Trophoblast cell (in vitro differentiated cells and primary cell): ENCODE measurements at regions not wholly inside any gene's neighbourhood (a gene's known extent, or its start where the extent isn't known, plus 50 kb on each side); places are given as distances from the start of the nearest gene placed in this dataset.

Experiments
- DNase-seq, 2 donors: peaks; one replicate each; pipeline ENCODE4 v3.0.0-alpha.2; 2016
- H2AFZ ChIP-seq: 2 replicates; pipeline ENCODE4 v1.6.1; 2013; ENCODE audit warnings: low read length, moderate library complexity, mild to moderate bottlenecking; ENCODE audit not compliant: insufficient read depth, poor library complexity
- H2AK5ac ChIP-seq: 2 replicates; pipeline ENCODE4 v1.6.1; 2013; ENCODE audit warnings: mild to moderate bottlenecking, low read length
- H2BK120ac ChIP-seq: 2 replicates; pipeline ENCODE4 v1.6.1; 2013; ENCODE audit warnings: low read length, mild to moderate bottlenecking, moderate library complexity; ENCODE audit not compliant: insufficient read depth, poor library complexity
- H2BK12ac ChIP-seq: 2 replicates; pipeline ENCODE4 v1.6.1; 2013; ENCODE audit warnings: mild to moderate bottlenecking, low read length, moderate library complexity
- H2BK5ac ChIP-seq: 2 replicates; pipeline ENCODE4 v1.6.1; 2013; ENCODE audit warnings: low read length, low read depth, moderate library complexity, mild to moderate bottlenecking; ENCODE audit not compliant: poor library complexity
- H3K14ac ChIP-seq: 2 replicates; pipeline ENCODE4 v1.6.1; 2013; ENCODE audit warnings: mild to moderate bottlenecking, low read length
- H3K18ac ChIP-seq: 2 replicates; pipeline ENCODE4 v1.6.1; 2013; ENCODE audit warnings: mild to moderate bottlenecking, low read length
- H3K23ac ChIP-seq: 2 replicates; pipeline ENCODE4 v1.6.1; 2013; ENCODE audit warnings: low read length
- H3K27ac ChIP-seq: 2 replicates; pipeline ENCODE4 v1.5.1; 2013; ENCODE audit warnings: low read depth, mild to moderate bottlenecking, inconsistent platforms, low read length, moderate library complexity
- H3K27me3 ChIP-seq: 2 replicates; pipeline ENCODE4 v1.6.1; 2013; ENCODE audit warnings: inconsistent platforms, mild to moderate bottlenecking, low read length, moderate library complexity; ENCODE audit not compliant: insufficient read depth
- H3K36me3 ChIP-seq, 2 experiments: 1 replicate in 1 of 2; 2 replicates in 1 of 2; pipeline ENCODE4 v1.6.1; 2013; ENCODE audit warnings: low read length in 2 of 2, mild to moderate bottlenecking in 2 of 2, moderate library complexity in 1 of 2; ENCODE audit not compliant: insufficient read depth in 2 of 2, control insufficient read depth in 1 of 2
- H3K4ac ChIP-seq: 2 replicates; pipeline ENCODE4 v1.6.1; 2013; ENCODE audit warnings: low read depth, mild to moderate bottlenecking, low read length, moderate library complexity
- H3K4me1 ChIP-seq, 2 experiments: 1 replicate in 1 of 2; 2 replicates in 1 of 2; pipeline ENCODE4 v1.6.1; 2013; ENCODE audit warnings: low read length in 2 of 2, mild to moderate bottlenecking in 2 of 2, moderate library complexity in 1 of 2; ENCODE audit not compliant: insufficient read depth in 2 of 2, control insufficient read depth in 1 of 2
- H3K4me2 ChIP-seq: 2 replicates; pipeline ENCODE4 v1.6.1; 2013; ENCODE audit warnings: inconsistent platforms, mild to moderate bottlenecking, low read length, moderate library complexity
- H3K4me3 ChIP-seq: 2 replicates; pipeline ENCODE4 v1.5.1; 2013; ENCODE audit warnings: mild to moderate bottlenecking, low read depth, low read length, inconsistent platforms
- H3K79me1 ChIP-seq: one replicate; pipeline ENCODE4 v1.6.1; 2013; ENCODE audit warnings: low read length
- H3K79me2 ChIP-seq: 2 replicates; pipeline ENCODE4 v1.6.1; 2013; ENCODE audit warnings: low read length, mild to moderate bottlenecking; ENCODE audit not compliant: control insufficient read depth, insufficient read depth, poor library complexity
- H3K9ac ChIP-seq: 2 replicates; pipeline ENCODE4 v1.6.1; 2013; ENCODE audit warnings: mild to moderate bottlenecking, low read length
- H3K9me3 ChIP-seq: 2 replicates; pipeline ENCODE4 v1.6.1; 2013; ENCODE audit warnings: low read depth, mild to moderate bottlenecking, control low read depth, inconsistent platforms, low read length; ENCODE audit not compliant: insufficient read depth
- H4K12ac ChIP-seq: 2 replicates; pipeline ENCODE4 v1.6.1; 2013; ENCODE audit warnings: low read depth, mild to moderate bottlenecking, low read length, moderate library complexity
- H4K8ac ChIP-seq: 2 replicates; pipeline ENCODE4 v1.6.1; 2013; ENCODE audit warnings: low read depth, mild to moderate bottlenecking, low read length, moderate library complexity
- H4K91ac ChIP-seq: one replicate; pipeline ENCODE4 v1.6.1; 2013; ENCODE audit warnings: low read depth, mild to moderate bottlenecking, low read length, moderate library complexity
- WGBS: extraction: QIAGEN DNeasy Blood & Tissue Kit; methylation state at CpG from one replicate; pipeline ENCODE4 v1.1.7; 2013; ENCODE audit warnings: missing lambda C conversion rate; ENCODE audit not compliant: insufficient read length, insufficient coverage; ENCODE audit errors: extremely low coverage; 5-methylcytosine and 5-hydroxymethylcytosine counted together

GRCh38 chr2:117691595-117691994 lies 122.9 kb upstream of the DDX18 start:
- no peak overlapping the region for H3K23ac ChIP-seq
- H3K9ac ChIP-seq, result no peak overlapping the region
- H3K27me3 ChIP-seq, result no peaks in the 10 kb centered on the region
- H3K4me1 ChIP-seq, result no peaks in the 10 kb centered on the region
- H2AK5ac ChIP-seq, result no peak overlapping the region
- no peak overlapping the region for H2AFZ ChIP-seq
- no peak overlapping the region for H3K14ac ChIP-seq
- no peak overlapping the region for H3K18ac ChIP-seq
- no peak overlapping the region for H2BK120ac ChIP-seq
- H2BK5ac ChIP-seq, result no peak overlapping the region
- no peaks in the 10 kb centered on the region for H3K79me1 ChIP-seq
- no peak overlapping the region for H2BK12ac ChIP-seq
- no peak overlapping the region for H3K27ac ChIP-seq
- no peak overlapping the region for H3K4me2 ChIP-seq
- no peaks in the 10 kb centered on the region for H3K79me2 ChIP-seq
- H4K91ac ChIP-seq, result no peak overlapping the region
- H3K4me3 ChIP-seq, result no peak overlapping the region
- H4K12ac ChIP-seq, result no peak overlapping the region
- no peak for DNase-seq
- H3K9me3 ChIP-seq, result no peaks in the 10 kb centered on the region
- no peaks in the 10 kb centered on the region for H3K36me3 ChIP-seq
- no peak overlapping the region for H3K4ac ChIP-seq
- no CpG with 5 or more reads among the region's 2 CpGs for WGBS
- no peak overlapping the region for H4K8ac ChIP-seq

- Histone ChIP-seq H3K4me3 (no peak overlapping the region), H2BK120ac (no peak overlapping the region), H3K23ac (no peak overlapping the region), H3K27ac (no peak overlapping the region), H3K79me2 (no peaks in the 10 kb centered on the region), H2BK5ac (no peak overlapping the region), H3K79me1 (no peaks in the 10 kb centered on the region), H3K18ac (no peak overlapping the region), H2AK5ac (no peak overlapping the region), H2BK12ac (no peak overlapping the region), H3K4me2 (no peak overlapping the region), H4K12ac (no peak overlapping the region), H3K9ac (no peak overlapping the region), H3K14ac (no peak overlapping the region), H3K9me3 (no peaks in the 10 kb centered on the region), H3K27me3 (no peaks in the 10 kb centered on the region), H3K4me1 (no peaks in the 10 kb centered on the region), H4K91ac (no peak overlapping the region), H4K8ac (no peak overlapping the region), H3K36me3 (no peaks in the 10 kb centered on the region), H3K4ac (no peak overlapping the region), H2AFZ (no peak overlapping the region)
- no CpG with 5 or more reads among the region's 5 CpGs for WGBS
- DNase-seq, result no peak
Observed at GRCh38 chr2:117692001-117692763, 122.3 kb upstream of the DDX18 start.

GRCh38 chr2:117693154-117693553 lies 121.3 kb upstream of the DDX18 start:
- no peak overlapping the region for H3K14ac ChIP-seq
- WGBS, result no CpG with 5 or more reads among the region's 4 CpGs
- H2BK120ac ChIP-seq, result no peak overlapping the region
- H3K18ac ChIP-seq, result no peak overlapping the region
- H2AK5ac ChIP-seq, result no peak overlapping the region
- H3K36me3 ChIP-seq, result no peaks in the 10 kb centered on the region
- no peaks in the 10 kb centered on the region for H3K79me1 ChIP-seq
- no peak overlapping the region for H3K4me2 ChIP-seq
- no peak overlapping the region for H3K23ac ChIP-seq
- H4K8ac ChIP-seq, result no peak overlapping the region
- no peak overlapping the region for H2BK12ac ChIP-seq
- H2BK5ac ChIP-seq, result no peak overlapping the region
- H3K27ac ChIP-seq, result no peak overlapping the region
- no peaks in the 10 kb centered on the region for H3K27me3 ChIP-seq
- no peaks in the 10 kb centered on the region for H3K9me3 ChIP-seq
- H3K4me1 ChIP-seq, result no peaks in the 10 kb centered on the region
- no peak overlapping the region for H4K91ac ChIP-seq
- no peak overlapping the region for H3K4me3 ChIP-seq
- DNase-seq, result no peak
- no peak overlapping the region for H4K12ac ChIP-seq
- no peak overlapping the region for H2AFZ ChIP-seq
- H3K9ac ChIP-seq, result no peak overlapping the region
- H3K79me2 ChIP-seq, result no peaks in the 10 kb centered on the region
- H3K4ac ChIP-seq, result no peak overlapping the region

- no peaks in the 10 kb centered on the region for H3K79me2 ChIP-seq
- no peaks in the 10 kb centered on the region for H3K9me3 ChIP-seq
- no peak overlapping the region for H3K27ac ChIP-seq
- H3K27me3 ChIP-seq, result no peaks in the 10 kb centered on the region
- no peak overlapping the region for H2AK5ac ChIP-seq
- no peak overlapping the region for H2BK5ac ChIP-seq
- no peaks in the 10 kb centered on the region for H3K4me1 ChIP-seq
- no peak overlapping the region for H3K14ac ChIP-seq
- no peak overlapping the region for H3K4ac ChIP-seq
- H3K18ac ChIP-seq, result no peak overlapping the region
- no peak overlapping the region for H4K8ac ChIP-seq
- H4K91ac ChIP-seq, result no peak overlapping the region
- H2AFZ ChIP-seq, result no peak overlapping the region
- no peak overlapping the region for H3K9ac ChIP-seq
- H3K79me1 ChIP-seq, result no peaks in the 10 kb centered on the region
- H3K4me3 ChIP-seq, result no peak overlapping the region
- WGBS, result no CpG with 5 or more reads among the region's 2 CpGs
- H3K23ac ChIP-seq, result no peak overlapping the region
- no peak overlapping the region for H2BK12ac ChIP-seq
- no peak for DNase-seq
- no peak overlapping the region for H3K4me2 ChIP-seq
- no peaks in the 10 kb centered on the region for H3K36me3 ChIP-seq
- H4K12ac ChIP-seq, result no peak overlapping the region
- H2BK120ac ChIP-seq, result no peak overlapping the region
Observed at GRCh38 chr2:117693651-117694050, 120.8 kb upstream of the DDX18 start.
